Cardiac muscle cell (in vitro differentiated cells and primary cell): ENCODE measurements at regions not wholly inside any gene's neighbourhood (a gene's known extent, or its start where the extent isn't known, plus 50 kb on each side); places are given as distances from the start of the nearest gene placed in this dataset.
A peak's percentile ranks its signal among the peaks of the same experiment; 100 is the strongest.

Source experiments
- DNase-seq, 2 donors: peaks; one replicate each; pipeline versions ENCODE4 v3.0.0 to v3.0.0-alpha.2; 2010 to 2017; ENCODE audit warnings: low read depth in 1 of 2, low spot score in 1 of 2
- H3K27ac ChIP-seq: fragments of 200-600 bp; sonication (generic); 2 replicates; pipeline ENCODE4 v1.5.1; 2016
- H3K27me3 ChIP-seq: fragments of 200-600 bp; sonication (generic); 2 replicates; pipeline ENCODE4 v1.6.0; 2016; ENCODE audit warnings: control low read depth
- H3K36me3 ChIP-seq: fragments of 200-600 bp; sonication (generic); 2 replicates; pipeline ENCODE4 v1.5.1; 2016; ENCODE audit warnings: control low read depth
- H3K4me1 ChIP-seq: fragments of 200-600 bp; sonication (generic); 2 replicates; pipeline ENCODE4 v1.8.1; 2017; ENCODE audit warnings: low read depth, mild to moderate bottlenecking, mixed run types
- H3K4me3 ChIP-seq: fragments of 200-600 bp; sonication (generic); 2 replicates; pipeline ENCODE4 v1.5.1; 2016; ENCODE audit warnings: mild to moderate bottlenecking
- H3K9me3 ChIP-seq: fragments of 200-600 bp; sonication (generic); 2 replicates; pipeline ENCODE4 v1.5.1; 2017; ENCODE audit warnings: low read depth, mild to moderate bottlenecking, control low read depth
- TF ChIP-seq, protein P1 (sequence below): IDR thresholded peaks from 2 replicates; pipeline ENCODE4 v1.5.1; 2012; ENCODE audit warnings: low read depth, mild to moderate bottlenecking, low read length

DNA sequence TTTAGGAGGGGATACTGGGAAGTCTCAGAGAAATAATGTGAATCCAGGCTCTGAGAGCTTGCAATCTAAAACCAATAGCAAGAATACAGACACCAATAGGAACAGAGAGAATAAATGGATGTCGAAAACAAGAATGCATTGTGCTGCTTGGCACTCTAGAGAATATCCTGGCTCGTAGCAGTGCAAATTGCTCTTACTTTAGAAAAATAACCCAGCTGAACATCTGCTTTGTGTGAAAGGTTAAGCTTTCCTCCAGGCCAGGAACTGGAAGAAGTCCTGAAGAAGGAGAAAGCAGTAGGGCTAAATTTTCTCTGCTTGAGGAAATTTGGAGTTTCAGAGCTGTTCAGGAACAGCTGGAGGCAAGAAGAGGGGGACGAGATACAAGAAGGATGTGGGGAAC is 382.3 kb downstream of the HHIPL2 start:
- DNase-seq: no peak
- TF ChIP-seq, protein P1, sequence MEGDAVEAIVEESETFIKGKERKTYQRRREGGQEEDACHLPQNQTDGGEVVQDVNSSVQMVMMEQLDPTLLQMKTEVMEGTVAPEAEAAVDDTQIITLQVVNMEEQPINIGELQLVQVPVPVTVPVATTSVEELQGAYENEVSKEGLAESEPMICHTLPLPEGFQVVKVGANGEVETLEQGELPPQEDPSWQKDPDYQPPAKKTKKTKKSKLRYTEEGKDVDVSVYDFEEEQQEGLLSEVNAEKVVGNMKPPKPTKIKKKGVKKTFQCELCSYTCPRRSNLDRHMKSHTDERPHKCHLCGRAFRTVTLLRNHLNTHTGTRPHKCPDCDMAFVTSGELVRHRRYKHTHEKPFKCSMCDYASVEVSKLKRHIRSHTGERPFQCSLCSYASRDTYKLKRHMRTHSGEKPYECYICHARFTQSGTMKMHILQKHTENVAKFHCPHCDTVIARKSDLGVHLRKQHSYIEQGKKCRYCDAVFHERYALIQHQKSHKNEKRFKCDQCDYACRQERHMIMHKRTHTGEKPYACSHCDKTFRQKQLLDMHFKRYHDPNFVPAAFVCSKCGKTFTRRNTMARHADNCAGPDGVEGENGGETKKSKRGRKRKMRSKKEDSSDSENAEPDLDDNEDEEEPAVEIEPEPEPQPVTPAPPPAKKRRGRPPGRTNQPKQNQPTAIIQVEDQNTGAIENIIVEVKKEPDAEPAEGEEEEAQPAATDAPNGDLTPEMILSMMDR: no peak
- Histone ChIP-seq H3K36me3 (no peaks in the 10 kb centered on the region), H3K9me3 (no peaks in the 10 kb centered on the region), H3K27me3 (no peaks in the 10 kb centered on the region), H3K4me3 (no peak overlapping the region), H3K27ac (no peak overlapping the region), H3K4me1 (peaks cover 7% of the 10 kb centered on the region)

- H3K36me3 ChIP-seq: no peaks in the 10 kb centered on the region
- H3K4me1 ChIP-seq: peaks cover 7% of the 10 kb centered on the region
- no peak overlapping the region for H3K27ac ChIP-seq
- no peaks in the 10 kb centered on the region for H3K9me3 ChIP-seq
- DNase-seq: peak in 1 of 2 donors; percentile 11
- H3K4me3 ChIP-seq: no peak overlapping the region
- TF ChIP-seq, protein P1: no peak
- no peaks in the 10 kb centered on the region for H3K27me3 ChIP-seq
Measured at GRCh38 chr1:222163895-222164294, 384.0 kb downstream of the HHIPL2 start.

DNA sequence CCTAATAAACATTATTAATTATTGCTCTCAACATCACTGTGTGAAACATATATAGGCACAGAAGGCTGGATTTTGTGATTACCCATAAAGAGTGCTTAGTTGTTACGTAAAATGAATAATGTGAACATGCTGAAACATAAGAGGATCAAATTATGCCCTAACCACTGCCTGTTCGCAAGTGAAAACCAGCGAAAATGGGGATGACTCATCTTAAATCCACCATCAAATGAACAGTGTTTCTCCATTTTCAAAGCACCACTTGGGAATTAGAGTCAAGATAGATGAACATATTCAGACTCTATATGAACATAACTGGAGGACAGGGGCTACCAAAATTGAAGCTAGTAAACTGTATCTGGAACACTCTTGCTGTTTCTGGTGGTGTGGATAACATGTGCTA is 386.2 kb downstream of the HHIPL2 start:
- H3K9me3 ChIP-seq: no peaks in the 10 kb centered on the region
- H3K4me1 ChIP-seq: peaks cover 7% of the 10 kb centered on the region
- H3K4me3 ChIP-seq: no peak overlapping the region

GRCh38 chr1:222157612-222158011 is 390.3 kb downstream of the HHIPL2 start:
- no peak overlapping the region for H3K4me3 ChIP-seq
- no peaks in the 10 kb centered on the region for H3K4me1 ChIP-seq
- no peaks in the 10 kb centered on the region for H3K36me3 ChIP-seq
- TF ChIP-seq, protein P1: no peak
- H3K9me3 ChIP-seq: no peaks in the 10 kb centered on the region
- DNase-seq: no peak
- H3K27me3 ChIP-seq: no peaks in the 10 kb centered on the region
- H3K27ac ChIP-seq: no peak overlapping the region

More for the DNA sequence above, 386.2 kb downstream of the HHIPL2 start:
- H3K27ac ChIP-seq: no peak overlapping the region
- H3K27me3 ChIP-seq: no peaks in the 10 kb centered on the region
- DNase-seq: no peak
- TF ChIP-seq, protein P1: no peak
- H3K36me3 ChIP-seq: no peaks in the 10 kb centered on the region

GRCh38 chr1:222140206-222140605 is 398.3 kb upstream of the DUSP10 start:
- H3K4me3 ChIP-seq: no peak overlapping the region
- H3K27ac ChIP-seq: no peak overlapping the region
- no peaks in the 10 kb centered on the region for H3K27me3 ChIP-seq
- no peaks in the 10 kb centered on the region for H3K4me1 ChIP-seq
- TF ChIP-seq, protein P1: no peak
- H3K36me3 ChIP-seq: no peaks in the 10 kb centered on the region
- no peaks in the 10 kb centered on the region for H3K9me3 ChIP-seq
- no peak for DNase-seq

DNA sequence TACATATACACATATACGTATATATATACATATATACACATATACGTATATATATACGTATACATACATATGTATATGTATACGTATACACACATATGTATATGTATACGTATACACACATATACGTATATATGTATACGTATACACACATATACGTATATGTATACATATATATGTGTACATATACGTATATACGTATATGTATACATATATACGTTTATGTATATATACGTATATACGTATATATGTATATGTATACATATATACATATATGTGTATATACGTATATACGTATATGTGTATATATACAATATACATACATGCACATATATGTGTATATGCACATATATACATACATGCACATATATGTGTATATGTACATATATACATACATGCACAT is 396.2 kb upstream of the DUSP10 start:
- TF ChIP-seq, protein P1: no peak
- DNase-seq: no peak
- no peaks in the 10 kb centered on the region for H3K4me1 ChIP-seq
- H3K9me3 ChIP-seq: no peaks in the 10 kb centered on the region
- no peak overlapping the region for H3K27ac ChIP-seq
- no peaks in the 10 kb centered on the region for H3K27me3 ChIP-seq
- H3K4me3 ChIP-seq: no peak overlapping the region
- H3K36me3 ChIP-seq: no peaks in the 10 kb centered on the region
